ENCODE measurements at regions not wholly inside any gene's neighbourhood (a gene's known extent, or its start where the extent isn't known, plus 50 kb on each side); places are given as distances from the start of the nearest gene placed in this dataset.

DNA sequence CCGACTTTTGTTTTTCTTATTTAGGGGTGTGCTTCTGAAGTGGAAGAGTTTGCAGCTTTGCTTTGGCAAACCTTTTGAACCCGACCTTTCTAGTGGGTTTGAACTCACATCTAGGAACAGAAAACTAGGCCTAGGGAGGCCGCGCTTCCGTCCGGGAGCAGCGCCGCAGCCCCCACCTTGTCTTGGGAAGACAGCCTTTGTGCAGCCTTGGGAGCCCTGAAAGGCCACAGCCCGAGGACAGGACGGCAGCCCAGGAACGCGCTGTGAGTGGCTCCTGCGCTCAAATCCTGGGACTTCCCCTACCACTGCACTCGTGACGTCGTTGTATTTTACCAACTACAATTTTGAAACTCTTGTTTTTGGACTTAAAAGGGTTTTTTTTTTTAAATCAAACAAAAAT, 53.7 kb upstream of the ZNF267 start:
- Histone ChIP-seq H3K9me3 (no peaks in the 10 kb centered on the region), H3K27me3 (replicated peaks; ENCODE audit: insufficient read depth) (no peaks in the 10 kb centered on the region), H3K4me1 (ENCODE audit: control insufficient read depth in 1 of 2, low read depth in 2 of 2) (no peaks in the 10 kb centered on the region), H3K4me3 (no peak overlapping the region), H3K36me3 (no peaks in the 10 kb centered on the region), H3K27ac (no peak overlapping the region)
- no peak for TF ChIP-seq CTCF (IDR thresholded peaks at IDR 0.05)
- DNase-seq (ENCODE audit: low spot score) (no peak), ATAC-seq (ENCODE audit: insufficient number of reproducible peaks, low FRiP score, low read depth) (no peak)
